Erythroblast (primary cell): ENCODE measurements at regions not wholly inside any gene's neighbourhood (a gene's known extent, or its start where the extent isn't known, plus 50 kb on each side); places are given as distances from the start of the nearest gene placed in this dataset.

Experiments used
- GATA1 ChIP-seq: IDR thresholded peaks from 2 replicates; pipeline ENCODE4 v1.6.1; 2011; ENCODE audit warnings: low read depth, mild to moderate bottlenecking, control low read depth, low read length, moderate library complexity
- POLR2A ChIP-seq: IDR thresholded peaks from 2 replicates; pipeline ENCODE4 v1.6.1; 2011; ENCODE audit warnings: mild to moderate bottlenecking, low read length

- no peak for TF ChIP-seq POLR2A
- TF ChIP-seq GATA1 = no peak
Measured at GRCh38 chr12:90690120-90690519, 264.9 kb downstream of the CCER1 start.
